Fibroblast of pulmonary artery (primary cell): ENCODE measurements at regions not wholly inside any gene's neighbourhood (a gene's known extent, or its start where the extent isn't known, plus 50 kb on each side); places are given as distances from the start of the nearest gene placed in this dataset.

ENCODE experiments used
- DNase-seq: peaks from one replicate; pipeline ENCODE4 v3.0.0-alpha.2; 2010; ENCODE audit warnings: low read depth
- H3K4me3 ChIP-seq: replicated peaks from 2 replicates; pipeline ENCODE4 v1.5.1; 2011; ENCODE audit warnings: low read depth, mild to moderate bottlenecking, control low read depth, low read length, moderate library complexity
- TF ChIP-seq, protein P1 (sequence below): IDR thresholded peaks from 2 replicates; pipeline ENCODE4 v1.5.1; 2011; ENCODE audit warnings: mild to moderate bottlenecking, control low read depth, low read length, inconsistent platforms; ENCODE audit errors: missing control alignments

DNA sequence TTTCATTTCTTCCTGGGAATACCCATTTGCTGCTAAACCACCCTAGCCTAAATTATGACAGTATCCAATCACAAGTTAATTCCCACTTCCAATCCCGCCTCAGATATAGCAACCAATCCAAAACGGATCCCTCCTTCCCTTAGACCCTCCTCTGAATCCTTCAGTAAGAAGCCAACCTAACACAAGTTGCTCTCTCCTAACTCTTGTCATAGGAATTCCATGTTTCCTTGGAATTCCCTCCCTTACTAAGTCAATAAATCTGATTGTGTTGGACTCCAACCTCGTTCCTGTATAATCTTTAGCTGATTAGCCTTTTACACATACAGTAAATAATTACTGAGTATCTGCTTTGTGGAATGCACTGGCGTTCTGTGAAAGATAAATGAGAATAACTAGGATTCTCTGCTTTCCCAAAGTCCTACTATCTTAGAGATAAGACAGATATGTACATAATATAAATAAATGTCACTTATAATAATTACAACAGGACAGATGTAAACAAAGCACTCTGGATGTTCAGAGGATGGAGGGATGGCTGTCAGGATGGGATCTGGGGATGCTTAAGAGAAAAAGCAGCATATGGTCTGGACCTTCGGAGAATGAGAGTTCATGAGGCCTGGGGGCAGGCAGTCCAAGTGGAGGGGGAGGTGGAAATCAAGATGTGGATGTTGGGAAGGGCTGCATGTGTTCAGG is 185.8 kb upstream of the SOX5 start:
- DNase-seq = no peak
- TF ChIP-seq, protein P1, sequence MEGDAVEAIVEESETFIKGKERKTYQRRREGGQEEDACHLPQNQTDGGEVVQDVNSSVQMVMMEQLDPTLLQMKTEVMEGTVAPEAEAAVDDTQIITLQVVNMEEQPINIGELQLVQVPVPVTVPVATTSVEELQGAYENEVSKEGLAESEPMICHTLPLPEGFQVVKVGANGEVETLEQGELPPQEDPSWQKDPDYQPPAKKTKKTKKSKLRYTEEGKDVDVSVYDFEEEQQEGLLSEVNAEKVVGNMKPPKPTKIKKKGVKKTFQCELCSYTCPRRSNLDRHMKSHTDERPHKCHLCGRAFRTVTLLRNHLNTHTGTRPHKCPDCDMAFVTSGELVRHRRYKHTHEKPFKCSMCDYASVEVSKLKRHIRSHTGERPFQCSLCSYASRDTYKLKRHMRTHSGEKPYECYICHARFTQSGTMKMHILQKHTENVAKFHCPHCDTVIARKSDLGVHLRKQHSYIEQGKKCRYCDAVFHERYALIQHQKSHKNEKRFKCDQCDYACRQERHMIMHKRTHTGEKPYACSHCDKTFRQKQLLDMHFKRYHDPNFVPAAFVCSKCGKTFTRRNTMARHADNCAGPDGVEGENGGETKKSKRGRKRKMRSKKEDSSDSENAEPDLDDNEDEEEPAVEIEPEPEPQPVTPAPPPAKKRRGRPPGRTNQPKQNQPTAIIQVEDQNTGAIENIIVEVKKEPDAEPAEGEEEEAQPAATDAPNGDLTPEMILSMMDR = no peak
- no peak overlapping the region for H3K4me3 ChIP-seq

DNA sequence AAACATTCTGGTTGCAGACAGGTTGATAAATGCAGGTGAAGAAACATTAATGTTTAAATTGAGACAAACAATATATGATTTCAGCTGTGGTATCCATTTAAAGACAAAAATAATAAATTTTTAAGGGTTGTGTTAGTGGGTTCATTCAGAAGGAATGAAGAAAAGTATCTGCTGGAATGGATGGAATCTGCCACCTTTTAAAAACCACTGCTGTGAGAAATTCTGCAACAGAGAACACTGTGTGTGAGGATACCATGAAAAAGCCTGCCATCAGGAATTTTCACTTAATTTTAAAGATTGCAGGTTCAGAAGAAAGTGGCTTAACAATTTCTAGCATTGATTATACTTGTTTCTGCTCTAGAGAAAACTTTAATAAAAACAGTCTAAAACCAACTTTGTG is 184.6 kb upstream of the SOX5 start:
- TF ChIP-seq, protein P1 = no peak
- H3K4me3 ChIP-seq = no peak overlapping the region
- DNase-seq = no peak

DNA sequence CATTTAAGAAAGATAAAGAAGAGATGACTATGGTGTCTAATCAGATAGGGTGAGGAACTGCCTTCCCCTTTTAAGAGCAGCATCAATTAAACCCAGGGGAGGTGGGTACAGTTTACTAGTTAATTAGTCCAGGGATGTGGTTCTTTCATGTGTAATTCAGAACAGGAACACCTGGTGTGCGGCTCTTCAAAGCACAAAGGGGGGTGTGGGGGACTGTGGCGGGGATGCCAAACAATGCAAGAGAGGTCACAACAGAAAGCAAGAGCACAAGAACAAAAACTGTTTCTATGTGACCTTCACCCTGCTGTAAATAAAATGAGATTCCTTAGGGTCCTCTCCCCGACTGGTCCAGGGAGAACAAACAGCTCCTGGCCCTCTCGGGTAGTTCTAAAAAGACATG is 183.9 kb upstream of the SOX5 start:
- TF ChIP-seq, protein P1 = no peak

DNA sequence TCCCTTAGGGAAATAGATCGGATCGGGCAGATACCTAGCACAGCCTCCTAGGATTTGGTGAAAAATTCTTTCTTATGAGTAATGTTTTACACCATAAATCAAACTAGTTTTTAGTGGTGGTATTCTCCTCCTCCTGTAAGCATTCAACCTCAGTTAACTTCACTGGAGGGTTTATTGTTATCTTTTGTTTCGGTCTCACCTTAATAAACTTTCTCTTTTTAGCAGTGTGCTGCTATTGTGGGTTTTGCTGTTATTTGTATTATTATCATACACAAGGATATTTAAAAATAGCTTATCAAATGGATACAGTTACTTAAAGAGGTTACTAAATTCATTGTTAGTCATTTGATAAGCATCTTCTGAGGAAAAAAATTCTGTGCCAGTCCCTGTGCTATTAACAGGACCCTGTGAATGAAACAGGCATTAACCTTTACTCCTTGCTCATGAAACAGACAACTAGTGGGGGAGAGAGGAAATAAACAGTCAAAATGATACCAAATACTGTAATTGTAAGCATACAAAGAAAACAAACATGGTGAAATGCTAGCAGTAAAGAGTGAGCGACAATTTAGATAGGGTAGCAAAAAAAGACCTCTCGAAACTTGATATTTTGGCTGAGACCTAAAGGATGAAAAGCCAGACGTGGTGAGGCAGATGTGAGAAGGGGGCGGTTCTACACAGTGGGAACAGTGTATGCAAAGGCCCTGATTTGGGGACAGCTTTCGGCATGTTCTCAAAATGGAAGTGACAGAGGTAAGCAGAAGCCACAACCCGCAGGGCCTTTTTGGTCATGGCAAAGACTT is 178.7 kb upstream of the SOX5 start:
- no peak for DNase-seq
- TF ChIP-seq, protein P1 = no peak
- H3K4me3 ChIP-seq = no peak overlapping the region

More for the DNA sequence above, 183.9 kb upstream of the SOX5 start:
- no peak for DNase-seq
- no peak overlapping the region for H3K4me3 ChIP-seq

DNA sequence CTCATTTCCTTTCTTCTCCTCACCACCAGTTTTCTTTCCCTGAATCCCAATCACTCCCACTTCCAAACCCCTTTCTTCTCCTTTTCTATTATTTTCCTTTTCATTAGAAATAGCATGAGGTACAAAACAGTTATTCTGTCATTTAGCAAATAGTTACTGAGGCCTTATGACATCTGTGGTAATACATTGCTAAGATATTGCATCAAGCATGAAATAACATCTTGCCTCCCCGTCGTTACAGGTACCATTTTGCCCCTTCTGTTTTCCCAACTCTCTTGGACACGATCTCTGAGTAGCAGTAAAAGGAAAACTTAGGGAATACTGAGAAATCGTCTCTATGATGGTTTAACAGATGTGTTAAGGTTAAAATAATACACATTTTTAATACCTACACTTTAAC is 175.8 kb upstream of the SOX5 start:
- TF ChIP-seq, protein P1 = no peak
- no peak overlapping the region for H3K4me3 ChIP-seq
- DNase-seq = no peak

DNA sequence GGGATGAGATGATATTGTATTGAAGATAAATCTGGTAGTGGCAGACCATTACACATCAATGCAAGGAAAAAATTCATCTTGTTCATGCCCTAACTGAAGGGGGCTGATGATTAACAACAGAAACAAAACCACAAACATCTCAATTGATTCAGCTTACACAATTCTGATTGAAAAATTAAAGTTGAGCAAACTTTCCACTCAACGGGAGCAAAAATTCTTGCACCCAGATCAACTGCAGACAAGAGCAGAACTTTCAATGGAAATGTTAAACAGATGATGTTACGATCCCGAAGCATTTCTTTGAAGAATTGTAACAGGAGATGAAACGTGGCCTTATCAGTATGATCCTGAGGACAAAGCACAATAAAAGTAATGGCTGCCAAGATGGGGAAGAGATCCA is 172.4 kb upstream of the SOX5 start:
- H3K4me3 ChIP-seq = no peak overlapping the region
- DNase-seq = no peak
- TF ChIP-seq, protein P1 = no peak

DNA sequence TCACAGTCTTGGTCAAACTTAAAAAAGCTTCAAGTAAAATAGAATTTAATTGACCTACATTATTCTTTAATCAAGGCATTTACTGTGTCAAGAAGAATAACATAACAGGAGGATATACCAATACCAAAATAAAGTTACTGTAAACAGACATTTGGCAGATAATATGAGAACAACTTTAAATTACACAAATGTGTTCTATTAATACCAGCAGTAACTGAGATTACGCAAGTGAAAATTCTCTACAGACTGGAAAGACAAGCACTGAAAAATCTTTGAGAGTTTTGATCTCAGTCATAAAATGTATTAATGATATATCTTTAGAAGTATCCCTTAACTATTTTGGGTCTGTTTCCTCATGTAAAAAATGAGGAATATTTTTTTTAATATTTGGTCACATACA is 169.2 kb upstream of the SOX5 start:
- no peak overlapping the region for H3K4me3 ChIP-seq
- TF ChIP-seq, protein P1 = no peak
- no peak for DNase-seq
